Fibroblast of peridontal ligament (primary cell): ENCODE measurements at regions not wholly inside any gene's neighbourhood (a gene's known extent, or its start where the extent isn't known, plus 50 kb on each side); places are given as distances from the start of the nearest gene placed in this dataset.
"Not testable (repeated sequence)": the region's sequence is repeated elsewhere in the genome, so short reads cannot be mapped to it uniquely, and the experiment has no call there.

Source experiments
- DNase-seq: peaks from one replicate; pipeline ENCODE4 v3.0.0-alpha.2; 2010; ENCODE audit errors: extremely low read depth

- DNase-seq, result no peak
These were observed 440.1 kb upstream of the NFE2L3 start for GRCh38 chr7:25711940-25712339.

GRCh38 chr7:25712500-25712899, 439.5 kb upstream of the NFE2L3 start:
- no peak for DNase-seq

GRCh38 chr7:25714013-25714412, 438.0 kb upstream of the NFE2L3 start:
- no peak for DNase-seq

- DNase-seq, result no peak
These were observed 435.6 kb upstream of the NFE2L3 start for GRCh38 chr7:25716421-25716820.

GRCh38 chr7:25718596-25718995, 433.4 kb upstream of the NFE2L3 start:
- DNase-seq, result no peak

GRCh38 chr7:25719190-25719896, 432.7 kb upstream of the NFE2L3 start:
- DNase-seq, result no peak

- DNase-seq, result no peak
These were observed 431.6 kb upstream of the NFE2L3 start for GRCh38 chr7:25720427-25720826.

GRCh38 chr7:25722856-25723255, 429.1 kb upstream of the NFE2L3 start:
- no peak for DNase-seq

GRCh38 chr7:25725451-25725850, 426.5 kb upstream of the NFE2L3 start:
- peak; percentile 15 for DNase-seq

GRCh38 chr7:25726170-25726780, 425.7 kb upstream of the NFE2L3 start:
- DNase-seq, result no peak

- DNase-seq, result no peak
These were observed 425.2 kb upstream of the NFE2L3 start for GRCh38 chr7:25726781-25727311.

GRCh38 chr7:25727446-25727845, 424.6 kb upstream of the NFE2L3 start:
- DNase-seq, result no peak

- no peak for DNase-seq
These were observed 424.1 kb upstream of the NFE2L3 start for GRCh38 chr7:25727876-25728275.

- DNase-seq, result peak; percentile 27
These were observed 420.7 kb upstream of the NFE2L3 start for GRCh38 chr7:25731068-25731845.

- DNase-seq, result no peak
These were observed 420.2 kb upstream of the NFE2L3 start for GRCh38 chr7:25731846-25732245.

GRCh38 chr7:25732766-25733217, 419.2 kb upstream of the NFE2L3 start:
- DNase-seq, result no peak

- DNase-seq, result no peak
These were observed 416.2 kb upstream of the NFE2L3 start for GRCh38 chr7:25735674-25736242.

- no peak for DNase-seq
These were observed 413.5 kb upstream of the NFE2L3 start for GRCh38 chr7:25738528-25738927.

- DNase-seq, result no peak
These were observed 412.9 kb upstream of the NFE2L3 start for GRCh38 chr7:25739143-25739542.

- no peak for DNase-seq
These were observed 409.7 kb upstream of the NFE2L3 start for GRCh38 chr7:25742316-25742715.

GRCh38 chr7:25743670-25744451, 408.1 kb upstream of the NFE2L3 start:
- not testable (repeated sequence) for DNase-seq
